Inflammatory macrophage treated with lipopolysaccharide for 4 hours (primary cell): ENCODE measurements at regions not wholly inside any gene's neighbourhood (a gene's known extent, or its start where the extent isn't known, plus 50 kb on each side); places are given as distances from the start of the nearest gene placed in this dataset.

Experiments used
- DNase-seq: peaks from one replicate; pipeline ENCODE4 v3.0.0-alpha.2; 2020

DNA sequence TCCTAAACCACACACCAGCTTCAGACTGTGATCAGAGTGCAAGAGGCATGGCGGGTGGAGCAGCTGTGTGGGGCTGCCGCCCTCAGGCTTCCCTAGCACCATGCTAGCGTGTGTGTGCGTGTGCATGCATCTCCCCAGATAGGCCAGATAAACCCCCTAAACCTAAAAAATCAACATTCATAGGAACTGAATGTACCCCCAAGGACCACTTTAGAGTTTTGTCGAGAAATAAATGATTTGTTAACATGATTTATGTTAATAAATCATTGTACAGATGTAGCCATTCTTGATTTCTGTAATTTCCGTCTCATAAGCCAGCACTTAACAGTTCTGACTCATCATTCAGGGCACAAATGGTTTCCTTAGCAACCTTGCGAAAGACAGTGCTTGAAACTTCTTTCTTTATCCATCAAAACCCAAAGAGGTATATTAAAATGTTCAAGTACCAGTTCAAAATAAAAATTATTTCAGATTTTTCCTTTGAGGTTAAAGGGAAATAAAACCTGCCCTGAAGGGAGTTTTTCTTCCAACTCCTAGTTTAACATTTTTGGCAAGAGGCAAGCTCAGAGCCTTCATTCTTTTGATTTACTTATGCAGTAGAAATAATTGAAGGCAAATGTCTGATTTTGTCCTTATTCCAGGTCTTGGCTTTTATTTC lies 206.2 kb upstream of the RGS6 start:
- DNase-seq: peak; percentile 75

DNA sequence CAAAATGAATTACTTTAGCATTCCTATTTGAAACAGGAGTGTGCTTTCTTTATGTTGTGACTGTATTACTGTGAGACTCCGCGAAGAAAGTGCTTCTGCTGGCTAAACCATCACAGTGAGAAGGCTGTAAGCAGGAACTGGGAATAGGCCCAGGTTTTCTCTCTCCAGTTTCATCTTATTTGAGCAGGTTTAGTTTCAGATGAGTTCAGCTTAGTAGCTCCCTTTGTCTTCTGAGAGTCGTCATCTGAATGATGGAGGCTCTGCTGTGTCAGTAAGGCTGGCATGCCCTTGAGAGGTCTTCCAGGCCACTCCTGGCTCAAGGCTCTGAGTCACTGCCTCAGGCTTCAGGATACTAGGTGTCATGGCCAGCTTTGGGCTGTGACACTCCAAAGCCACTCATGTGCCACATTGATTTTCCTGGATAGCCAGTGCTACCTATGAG lies 205.6 kb upstream of the RGS6 start:
- no peak for DNase-seq

DNA sequence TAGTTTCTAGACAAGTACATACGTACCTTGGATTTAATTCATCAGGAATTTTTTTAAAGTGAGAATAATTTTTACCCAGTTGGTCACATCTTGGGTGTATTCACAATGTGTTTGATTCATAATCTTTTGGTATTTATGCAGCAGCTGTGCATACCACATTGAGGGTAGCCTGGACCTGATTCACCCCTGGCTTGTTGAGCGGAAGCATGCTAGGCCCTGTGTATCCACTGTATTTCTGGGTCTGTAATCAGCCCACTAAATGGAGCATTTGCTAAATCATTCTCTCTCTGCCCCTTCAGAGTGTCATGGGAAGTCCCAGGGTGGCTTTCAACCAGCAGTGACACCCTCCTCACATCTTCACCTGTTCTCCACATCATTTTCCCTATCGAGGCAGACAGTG lies 203.8 kb upstream of the RGS6 start:
- DNase-seq: no peak

DNA sequence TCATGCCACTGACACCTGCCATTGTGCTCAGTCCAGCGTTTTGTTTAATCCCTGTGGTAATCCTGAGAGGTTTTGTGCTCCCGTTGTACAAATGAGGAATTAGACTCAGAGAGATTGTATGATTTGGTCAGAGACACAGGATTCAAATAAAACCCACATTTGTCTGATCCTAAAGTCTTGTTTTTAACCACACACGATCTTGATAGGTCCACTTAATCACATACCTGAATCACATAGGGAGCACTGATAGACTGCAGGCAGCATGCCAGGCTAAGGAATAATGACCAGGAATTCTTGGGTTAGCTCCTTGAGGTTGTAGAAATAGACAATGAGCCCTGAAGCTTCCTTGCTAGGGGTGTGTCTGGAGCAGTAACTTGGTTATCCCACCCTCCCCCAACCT lies 202.6 kb upstream of the RGS6 start:
- no peak for DNase-seq

DNA sequence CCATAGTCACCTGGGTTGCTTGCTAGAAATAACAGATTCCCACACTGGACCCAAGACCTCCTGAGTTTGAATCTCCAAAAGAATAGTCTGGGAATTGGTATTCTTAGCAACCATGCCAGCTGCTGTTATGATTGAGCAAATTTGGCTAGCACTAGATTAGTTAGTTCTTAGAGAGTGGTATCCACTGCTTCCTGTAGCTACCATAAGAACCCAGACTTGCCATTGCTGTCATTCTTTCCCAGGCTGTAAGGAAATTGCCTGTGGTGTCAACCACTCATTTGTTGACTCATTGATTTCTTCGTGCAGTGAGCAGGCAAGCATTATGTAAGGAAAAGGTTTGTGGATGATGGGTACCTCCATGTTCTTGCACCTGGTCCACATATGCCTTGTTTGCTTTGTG lies 201.8 kb upstream of the RGS6 start:
- no peak for DNase-seq

DNA sequence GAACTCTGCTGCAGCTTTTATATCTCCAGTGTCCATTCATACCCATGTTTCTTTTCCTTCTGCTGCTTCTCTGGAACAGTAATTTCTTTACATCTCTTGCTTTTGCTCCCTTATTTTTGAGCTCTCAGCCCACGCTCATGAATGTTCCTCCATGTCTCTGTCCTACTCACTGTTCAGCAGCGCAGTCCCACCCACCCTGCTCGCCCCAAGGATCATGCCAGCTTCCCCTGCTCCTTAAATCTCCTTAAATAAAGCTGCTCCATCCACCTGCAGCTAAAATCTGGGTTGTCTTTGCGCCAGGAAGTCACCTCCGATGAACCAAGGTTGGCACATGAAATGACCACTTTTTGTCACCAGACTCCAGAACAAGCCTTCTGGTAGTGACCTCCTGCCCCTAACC lies 201.1 kb upstream of the RGS6 start:
- no peak for DNase-seq

DNA sequence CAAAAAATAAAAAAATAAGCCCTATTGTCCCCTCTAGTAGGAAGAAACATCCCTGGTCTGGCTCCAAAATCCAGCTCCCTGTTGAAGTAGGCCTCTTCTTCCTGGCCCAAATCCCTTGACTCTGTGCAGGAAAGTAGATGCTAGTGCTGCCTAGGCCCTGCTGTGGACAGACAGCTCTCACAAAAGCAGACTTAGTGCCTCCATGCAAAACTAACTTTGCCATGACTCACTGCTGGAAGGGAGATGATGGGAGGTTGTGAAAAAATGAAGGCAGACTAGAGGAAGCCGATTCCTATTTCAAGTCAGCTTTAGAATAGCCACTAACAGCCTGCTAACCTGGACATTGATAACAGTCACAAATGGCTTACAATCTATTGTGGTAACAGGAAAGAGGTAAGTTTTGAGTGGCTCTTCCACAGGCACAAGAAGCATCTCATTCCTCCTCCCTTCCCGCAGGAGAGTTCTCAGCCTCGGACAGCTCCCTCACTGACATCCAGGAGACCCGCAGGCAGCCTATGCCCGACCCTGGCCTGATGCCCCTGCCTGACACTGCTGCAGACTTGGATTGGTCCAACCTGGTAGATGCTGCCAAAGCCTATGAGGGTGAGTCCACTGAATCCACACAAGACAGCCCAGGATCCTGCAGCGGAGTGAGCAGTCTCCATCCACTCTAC lies 198.9 kb upstream of the RGS6 start:
- no peak for DNase-seq

DNA sequence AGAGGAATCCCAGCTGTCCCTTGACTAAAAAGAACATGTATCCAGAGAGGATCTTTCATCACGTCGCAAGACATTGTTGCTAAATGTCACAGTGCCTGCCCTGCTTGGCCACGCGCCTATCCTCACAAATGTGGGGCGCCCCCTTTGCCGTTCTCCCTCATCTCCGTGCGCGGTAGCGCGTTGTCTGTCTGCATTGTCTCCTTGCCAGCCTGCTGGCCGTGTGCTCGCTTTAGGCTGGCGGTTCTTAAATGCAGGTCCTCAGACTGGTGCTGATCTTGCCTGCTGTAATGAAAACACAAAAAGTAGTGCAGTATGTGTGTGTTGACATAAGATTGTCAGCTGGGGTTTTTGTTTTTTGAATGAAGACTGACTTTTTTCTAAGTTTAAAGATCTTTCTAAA lies 198.2 kb upstream of the RGS6 start:
- DNase-seq: no peak

DNA sequence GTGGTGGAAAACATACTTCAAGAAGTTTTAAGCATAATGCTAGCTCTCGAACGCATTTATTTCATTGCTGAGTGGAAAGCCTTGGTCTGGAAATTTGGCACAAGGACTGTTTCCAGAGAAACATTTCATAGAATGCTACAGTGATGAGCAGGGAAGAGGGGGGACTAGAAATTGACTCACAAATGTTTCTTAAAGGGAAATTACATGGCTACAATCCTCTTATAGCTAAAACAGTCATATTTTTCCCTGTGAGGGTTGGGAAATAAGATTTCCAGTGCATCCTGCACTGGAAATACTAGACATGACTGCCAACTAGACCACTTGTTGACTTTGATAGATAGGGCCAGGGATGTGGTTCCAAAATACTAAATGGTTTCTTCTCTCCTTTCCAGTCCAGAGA lies 197.3 kb upstream of the RGS6 start:
- DNase-seq: no peak

DNA sequence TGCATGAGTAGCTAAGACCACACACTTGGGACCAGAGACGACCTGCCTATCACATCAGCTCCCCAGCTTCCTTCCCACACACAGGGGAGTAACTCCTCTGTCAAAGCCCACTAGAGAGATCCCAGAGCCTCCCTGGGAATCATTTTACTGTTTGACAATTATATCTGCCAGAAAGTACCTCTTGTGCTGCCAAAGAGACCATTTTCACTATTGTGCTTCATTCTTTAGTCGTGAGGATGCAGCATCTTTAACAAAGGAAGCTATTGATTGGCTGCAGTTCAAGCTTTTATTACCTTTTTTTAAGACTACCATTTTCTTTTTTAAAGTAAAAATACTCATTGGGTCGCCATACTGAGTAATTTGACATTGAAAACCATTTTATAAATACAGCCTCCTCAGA lies 194.5 kb upstream of the RGS6 start:
- DNase-seq: no peak

DNA sequence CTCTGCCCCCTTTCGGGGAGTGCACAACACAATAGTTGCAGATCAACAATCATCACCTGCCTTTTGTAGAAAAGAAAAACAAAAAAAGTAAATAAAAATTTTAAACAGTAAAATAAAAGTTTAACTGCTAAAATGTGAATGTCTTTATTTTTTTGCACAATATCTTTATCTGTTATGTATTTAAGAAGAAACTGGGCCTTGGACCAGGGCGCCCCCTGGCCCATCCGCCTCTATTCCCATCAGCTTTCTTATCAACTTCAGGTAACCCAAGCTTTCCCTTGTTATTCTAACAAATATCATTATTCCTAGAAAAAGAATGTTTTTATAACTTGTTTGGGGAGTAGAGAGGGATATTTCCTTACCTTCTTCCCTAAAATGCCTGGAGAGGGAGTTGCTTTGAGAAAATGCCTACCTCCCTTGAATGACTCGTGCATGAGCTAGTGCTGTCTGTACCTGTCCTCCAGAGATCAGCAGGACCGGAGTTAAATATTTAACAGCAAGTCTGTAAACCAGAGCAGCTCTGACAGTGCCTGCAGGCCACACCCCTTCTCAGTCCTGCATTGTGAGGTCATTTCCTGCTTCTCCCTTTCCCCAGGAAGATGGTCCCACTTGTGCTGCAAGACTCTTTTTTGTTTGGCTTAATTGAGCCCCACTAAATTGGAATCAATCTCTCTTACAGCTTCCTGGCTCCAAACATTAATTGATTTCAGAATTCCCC lies 192.8 kb upstream of the RGS6 start:
- no peak for DNase-seq

DNA sequence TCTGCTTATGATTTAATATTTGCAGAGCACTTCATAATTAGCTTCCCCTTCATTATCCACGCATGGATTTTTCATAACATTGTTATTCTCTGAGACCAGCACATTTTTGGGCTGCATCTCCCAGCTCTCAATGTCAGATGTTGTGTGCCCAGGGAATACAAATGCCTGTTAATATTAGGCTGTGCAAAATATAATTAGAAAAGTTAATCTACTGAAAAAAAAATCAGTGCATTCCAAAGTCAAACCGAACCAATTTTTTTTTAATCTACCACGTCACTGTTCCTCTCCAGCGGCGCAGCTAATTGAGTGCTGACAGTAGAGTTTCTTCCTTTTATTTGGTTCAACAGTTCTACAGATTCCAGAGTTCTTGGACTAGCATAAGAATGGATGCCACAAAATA lies 191.0 kb upstream of the RGS6 start:
- DNase-seq: no peak

DNA sequence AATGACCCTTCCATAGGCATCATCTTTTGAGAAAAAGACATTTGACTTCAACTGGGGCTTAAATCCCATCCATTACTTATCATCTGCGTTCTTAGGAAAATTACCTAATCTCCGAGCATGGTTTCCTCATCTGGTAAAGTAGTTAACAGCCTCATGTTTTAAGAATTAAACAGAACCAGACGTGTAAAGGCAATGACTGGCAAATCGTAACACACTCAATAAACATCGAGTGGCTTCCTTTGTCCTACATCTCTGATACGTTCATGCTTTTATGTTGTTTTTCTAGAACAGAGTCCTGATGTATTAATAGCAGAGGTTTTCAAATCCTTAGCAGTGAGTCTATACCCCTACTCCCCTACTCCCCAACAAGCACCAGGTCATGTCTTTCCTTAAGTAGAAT lies 189.7 kb upstream of the RGS6 start:
- no peak for DNase-seq

DNA sequence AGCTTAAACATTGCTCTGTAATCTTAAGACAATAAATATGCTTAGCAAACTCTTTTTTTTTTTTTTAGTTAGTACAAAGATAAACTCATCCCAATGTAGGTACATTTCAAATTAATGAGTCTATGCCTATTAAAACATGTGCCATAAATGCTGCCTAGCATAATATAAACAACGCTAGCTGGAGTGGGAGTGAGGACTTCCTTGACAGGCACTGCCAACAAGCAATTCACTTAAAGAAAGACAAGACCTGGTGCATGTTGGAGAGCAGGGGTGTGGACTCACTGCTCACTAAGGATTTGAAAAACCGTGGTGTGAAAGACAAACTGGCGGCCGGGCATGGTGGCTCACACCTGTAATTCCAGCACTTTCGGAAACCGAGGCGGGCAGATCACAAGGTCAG lies 187.2 kb upstream of the RGS6 start:
- no peak for DNase-seq

DNA sequence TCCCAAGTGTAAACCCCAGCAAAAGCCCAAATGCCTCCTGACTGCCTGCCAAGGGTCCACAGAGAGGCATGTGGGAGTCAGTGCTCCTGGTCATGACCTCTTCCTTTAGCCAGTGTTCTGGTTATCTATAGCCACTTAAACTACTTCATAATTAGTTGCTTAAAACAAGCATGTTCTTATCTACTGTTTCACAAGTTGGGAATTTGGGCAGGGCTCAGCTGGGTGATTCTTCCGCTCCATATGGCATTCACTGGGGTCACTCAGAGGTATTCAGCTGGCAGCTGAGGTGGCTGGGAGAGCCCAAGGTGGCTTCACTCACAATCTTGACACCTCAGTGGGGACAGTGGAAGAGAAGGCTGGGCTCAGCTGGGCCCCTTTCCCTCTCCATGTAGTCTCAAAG lies 184.0 kb upstream of the RGS6 start:
- no peak for DNase-seq

DNA sequence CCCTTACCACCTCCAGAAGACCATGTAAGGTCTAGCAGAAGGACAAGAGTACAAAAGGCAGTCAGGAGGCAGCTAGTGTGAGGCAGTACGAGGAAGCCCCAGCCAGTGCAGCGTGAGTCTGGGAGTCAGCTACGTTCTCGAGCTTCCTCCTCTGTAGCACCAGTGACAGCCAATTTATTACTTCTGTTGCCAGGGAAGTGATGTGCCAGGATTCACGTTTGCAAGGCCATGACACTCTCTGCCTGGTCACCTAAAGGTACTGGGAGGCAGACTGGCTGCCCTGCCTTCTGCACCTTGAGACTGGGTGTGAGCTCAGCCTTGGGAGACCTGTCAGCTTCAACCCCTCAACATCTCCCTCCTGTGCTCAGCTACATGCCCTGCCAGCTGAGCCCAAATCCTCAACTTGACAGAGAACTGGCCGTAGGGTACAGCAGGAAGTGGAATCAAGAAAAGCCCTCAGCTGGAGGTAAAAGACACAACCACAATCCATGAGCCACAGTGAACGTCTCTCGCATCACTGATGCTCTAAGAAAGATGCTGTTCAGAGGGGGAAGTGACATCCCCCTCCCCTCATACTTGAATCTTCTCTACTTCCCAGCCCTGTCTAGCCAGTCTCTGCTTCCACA lies 182.5 kb upstream of the RGS6 start:
- DNase-seq: peak; percentile 9

DNA sequence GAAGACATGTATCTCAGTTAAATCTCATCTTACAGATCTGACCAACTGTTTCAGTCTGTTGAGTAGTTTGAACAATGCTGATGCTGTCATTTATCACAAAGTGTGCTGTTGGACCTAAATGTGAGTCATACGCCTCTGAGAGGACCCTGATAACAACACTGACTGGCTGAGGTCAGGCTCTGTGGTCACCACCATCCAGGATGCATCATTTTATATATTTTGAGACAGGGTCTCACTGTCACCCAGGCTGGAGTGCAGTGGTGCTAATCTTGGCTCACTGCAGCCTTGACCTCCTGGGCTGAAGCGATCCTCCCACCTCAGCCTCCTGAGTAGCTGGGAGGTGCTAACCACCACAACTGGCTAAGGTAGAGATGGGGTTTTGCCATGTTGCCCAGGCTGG lies 181.0 kb upstream of the RGS6 start:
- DNase-seq: no peak

DNA sequence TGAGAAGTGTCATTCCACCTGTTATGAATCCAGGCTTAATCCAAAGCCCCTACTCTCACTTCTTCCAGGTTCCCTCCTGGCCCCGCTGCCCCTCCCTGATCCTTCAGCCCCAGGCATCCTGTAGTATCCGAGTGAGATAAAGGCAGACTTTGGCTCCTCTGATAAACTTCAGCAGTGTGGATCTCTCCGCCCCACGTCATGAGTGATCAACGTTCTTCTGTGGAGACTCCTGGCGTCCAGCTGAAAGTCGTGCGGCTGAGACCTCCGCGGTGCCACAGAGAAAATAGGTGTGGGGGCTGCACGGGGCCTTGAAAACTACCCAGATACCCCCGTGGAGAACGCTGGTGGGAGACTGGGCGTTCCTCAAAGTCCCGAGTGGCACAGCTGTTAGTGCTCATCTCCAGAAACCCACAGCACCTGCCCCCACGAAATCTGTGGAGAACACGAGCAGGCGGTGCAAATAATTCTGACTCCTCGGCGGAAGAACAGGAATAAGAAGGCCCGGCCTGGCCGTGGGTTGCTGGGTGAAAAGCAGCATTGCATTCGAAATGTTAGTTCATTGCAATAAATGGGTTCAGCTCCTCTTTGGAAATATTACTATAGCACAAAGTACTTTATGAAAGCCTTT lies 180.0 kb upstream of the RGS6 start:
- no peak for DNase-seq

DNA sequence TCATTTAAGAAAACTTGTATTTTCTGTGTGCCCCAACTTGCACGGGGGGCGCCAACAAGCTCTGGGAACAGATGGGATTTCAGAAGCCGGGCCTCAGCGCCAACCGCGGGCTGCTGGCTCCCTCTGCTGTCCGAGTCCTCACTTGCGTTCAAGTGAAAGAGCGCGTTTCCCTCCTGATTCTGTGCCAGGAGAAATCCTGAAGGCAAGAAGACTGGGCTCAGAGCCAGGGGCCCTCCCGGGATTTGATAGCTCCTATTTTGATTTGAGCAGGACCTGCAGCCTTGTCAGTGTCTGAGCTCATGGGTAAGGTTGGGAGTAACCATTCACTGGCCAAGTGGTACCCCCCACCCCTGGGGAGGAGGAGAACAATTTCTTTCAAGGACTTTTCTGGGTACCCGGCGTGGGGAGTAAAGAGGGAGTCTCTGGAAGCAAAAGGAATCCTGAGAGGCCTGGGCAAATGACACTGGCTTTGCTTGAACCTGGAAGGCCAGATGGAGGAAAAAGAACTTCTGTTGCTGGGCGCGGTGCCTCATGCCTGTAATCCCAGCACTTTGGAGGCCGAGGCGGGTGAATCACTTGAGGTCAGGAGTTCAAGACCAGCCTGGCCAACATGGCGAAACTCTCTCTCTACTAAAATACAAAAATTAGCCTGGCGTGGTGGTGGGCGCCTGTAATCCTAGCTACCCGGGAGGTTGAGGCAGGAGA lies 179.0 kb upstream of the RGS6 start:
- peak; percentile 68 for DNase-seq

DNA sequence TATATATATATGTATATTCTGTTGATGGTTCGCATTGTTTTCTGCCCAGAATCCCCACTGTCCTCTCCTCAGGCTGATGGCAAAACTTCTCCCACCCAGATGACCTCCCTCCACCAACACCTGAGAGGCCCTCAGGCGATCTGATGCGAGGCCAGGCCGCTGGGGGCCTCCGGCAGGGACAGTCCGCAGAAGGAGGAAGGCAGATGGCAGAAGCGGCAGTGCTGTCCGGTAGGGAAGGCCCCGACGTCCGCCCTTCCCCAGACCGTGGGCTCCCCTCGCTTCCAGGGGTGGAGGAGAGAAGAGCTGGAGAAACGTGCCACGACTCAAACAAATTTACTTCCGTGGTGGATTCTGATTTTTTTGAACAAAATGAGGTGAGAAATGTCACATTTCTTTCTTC lies 178.3 kb upstream of the RGS6 start:
- no peak for DNase-seq

DNA sequence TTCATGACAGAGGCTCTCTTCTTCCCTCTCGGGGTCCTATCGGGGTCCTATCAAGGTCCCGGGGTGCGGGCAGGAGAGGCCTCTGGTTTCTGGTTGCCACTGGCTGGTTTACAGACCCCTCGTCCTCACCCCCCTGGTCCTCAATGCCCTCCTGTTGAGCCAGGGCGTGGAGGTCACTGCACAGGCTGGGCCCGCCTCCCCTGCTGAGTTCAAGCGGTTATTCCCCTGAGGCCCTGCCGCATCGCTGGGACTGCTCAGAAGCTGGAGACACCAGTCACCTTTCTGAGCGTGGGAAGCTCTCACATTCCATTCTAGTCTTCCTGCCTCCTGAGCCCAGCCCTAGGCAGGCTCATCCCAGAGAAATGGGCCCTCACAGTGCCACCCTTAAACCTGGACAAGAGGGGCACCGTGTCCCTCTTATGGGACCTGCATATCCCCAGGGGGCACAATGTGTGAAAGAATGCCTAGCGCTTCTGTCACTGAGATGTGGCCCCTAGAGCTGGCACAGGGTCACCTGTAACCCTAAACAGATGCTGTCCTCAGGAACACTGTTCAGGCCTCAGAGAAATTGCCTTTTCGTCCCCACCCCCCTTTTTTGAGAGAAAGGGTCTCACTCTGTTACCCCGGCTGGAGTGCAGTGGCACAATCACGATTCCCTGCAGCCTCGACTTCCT lies 177.7 kb upstream of the RGS6 start:
- no peak for DNase-seq
